ENCODE measurements at regions not wholly inside any gene's neighbourhood (a gene's known extent, or its start where the extent isn't known, plus 50 kb on each side); places are given as distances from the start of the nearest gene placed in this dataset.
"Not testable (repeated sequence)": the region's sequence is repeated elsewhere in the genome, so short reads cannot be mapped to it uniquely, and the experiment has no call there.

DNA sequence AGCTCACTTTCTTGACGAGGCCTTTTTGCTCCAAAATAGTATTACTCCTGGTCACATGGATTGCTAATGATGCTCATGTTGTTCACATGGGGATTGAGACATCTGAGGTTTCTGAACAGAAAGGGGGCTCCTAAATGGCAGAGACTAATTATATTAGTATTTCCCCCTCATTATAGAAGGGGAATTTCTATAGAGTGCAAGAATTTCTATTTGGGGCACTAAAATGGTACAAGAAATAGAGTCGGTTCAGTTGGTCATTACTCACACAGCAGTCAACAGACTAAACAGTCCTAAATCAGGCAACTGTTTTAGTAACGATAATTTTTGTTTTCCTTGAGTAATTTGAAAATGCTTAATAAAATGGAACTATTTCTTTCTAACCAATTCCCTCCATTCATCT is 108.9 kb downstream of the DACT1 start:
- H3K27me3 Mint-ChIP-seq (ENCODE audit: insufficient read depth, low read depth) = peaks cover 4% of the 10 kb centered on the region
- no peaks in the 10 kb centered on the region for H3K79me2 ChIP-seq (ENCODE audit: low read depth)
- no peaks in the 10 kb centered on the region for H3K36me3 Mint-ChIP-seq
- H3K27ac Mint-ChIP-seq = no peak overlapping the region
- no peaks in the 10 kb centered on the region for H4K20me1 ChIP-seq (ENCODE audit: low read depth)
- H3K4me3 ChIP-seq = no peak overlapping the region
- no peak overlapping the region for H3K4me2 ChIP-seq
- H3F3A ChIP-seq (ENCODE audit: low read depth) = no peaks in the 10 kb centered on the region
- no peaks in the 10 kb centered on the region for H3K36me3 ChIP-seq
- no peak for DNase-seq (ENCODE audit: low spot score)
- no peak overlapping the region for H3K27ac ChIP-seq
- H3K4me3 Mint-ChIP-seq = no peak overlapping the region
- peaks cover 27% of the 10 kb centered on the region for H3K4me1 Mint-ChIP-seq
- no peaks in the 10 kb centered on the region for H3K9me3 ChIP-seq (ENCODE audit: low read depth)
- no peak overlapping the region for H2AFZ ChIP-seq (replicated peaks)
- TF ChIP-seq, protein P1, sequence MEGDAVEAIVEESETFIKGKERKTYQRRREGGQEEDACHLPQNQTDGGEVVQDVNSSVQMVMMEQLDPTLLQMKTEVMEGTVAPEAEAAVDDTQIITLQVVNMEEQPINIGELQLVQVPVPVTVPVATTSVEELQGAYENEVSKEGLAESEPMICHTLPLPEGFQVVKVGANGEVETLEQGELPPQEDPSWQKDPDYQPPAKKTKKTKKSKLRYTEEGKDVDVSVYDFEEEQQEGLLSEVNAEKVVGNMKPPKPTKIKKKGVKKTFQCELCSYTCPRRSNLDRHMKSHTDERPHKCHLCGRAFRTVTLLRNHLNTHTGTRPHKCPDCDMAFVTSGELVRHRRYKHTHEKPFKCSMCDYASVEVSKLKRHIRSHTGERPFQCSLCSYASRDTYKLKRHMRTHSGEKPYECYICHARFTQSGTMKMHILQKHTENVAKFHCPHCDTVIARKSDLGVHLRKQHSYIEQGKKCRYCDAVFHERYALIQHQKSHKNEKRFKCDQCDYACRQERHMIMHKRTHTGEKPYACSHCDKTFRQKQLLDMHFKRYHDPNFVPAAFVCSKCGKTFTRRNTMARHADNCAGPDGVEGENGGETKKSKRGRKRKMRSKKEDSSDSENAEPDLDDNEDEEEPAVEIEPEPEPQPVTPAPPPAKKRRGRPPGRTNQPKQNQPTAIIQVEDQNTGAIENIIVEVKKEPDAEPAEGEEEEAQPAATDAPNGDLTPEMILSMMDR (IDR thresholded peaks at IDR 0.05) = no peak
- TF ChIP-seq EZH2phosphoT487 (IDR thresholded peaks at IDR 0.05) (no peak), EZH2 (IDR thresholded peaks at IDR 0.05) (no peak)
- H3K4me1 ChIP-seq = peaks cover 17% of the 10 kb centered on the region
- H3K9ac ChIP-seq = no peak overlapping the region
- H3K9me3 Mint-ChIP-seq = no peaks in the 10 kb centered on the region
- H3K27me3 ChIP-seq = no peaks in the 10 kb centered on the region

GRCh38 chr14:58747181-58747580 is 109.4 kb downstream of the DACT1 start:
- H3K27ac ChIP-seq = no peak overlapping the region
- H4K20me1 ChIP-seq (ENCODE audit: low read depth) = no peaks in the 10 kb centered on the region
- H3K4me1 ChIP-seq = peaks cover 17% of the 10 kb centered on the region
- no peak for TF ChIP-seq EZH2 (IDR thresholded peaks at IDR 0.05)
- TF ChIP-seq, protein P1 (IDR thresholded peaks at IDR 0.05) = no peak
- TF ChIP-seq EZH2phosphoT487 (IDR thresholded peaks at IDR 0.05) = no peak
- no peak overlapping the region for H2AFZ ChIP-seq (replicated peaks)
- Mint-ChIP-seq H3K4me1 (peaks cover 27% of the 10 kb centered on the region), H3K4me3 (no peak overlapping the region), H3K27ac (no peak overlapping the region), H3K36me3 (no peaks in the 10 kb centered on the region), H3K27me3 (ENCODE audit: insufficient read depth, low read depth) (peaks cover 4% of the 10 kb centered on the region), H3K9me3 (no peaks in the 10 kb centered on the region)
- H3K79me2 ChIP-seq (ENCODE audit: low read depth) = no peaks in the 10 kb centered on the region
- no peak for DNase-seq (ENCODE audit: low spot score)
- H3K4me3 ChIP-seq = no peak overlapping the region
- no peak overlapping the region for H3K4me2 ChIP-seq
- H3K9ac ChIP-seq = no peak overlapping the region
- no peaks in the 10 kb centered on the region for H3K27me3 ChIP-seq
- H3F3A ChIP-seq (ENCODE audit: low read depth) = no peaks in the 10 kb centered on the region
- H3K9me3 ChIP-seq (ENCODE audit: low read depth) = no peaks in the 10 kb centered on the region
- no peaks in the 10 kb centered on the region for H3K36me3 ChIP-seq

- not testable (repeated sequence) for H3K4me2 ChIP-seq; H3K9me3 Mint-ChIP-seq; H3F3A ChIP-seq (ENCODE audit: low read depth); DNase-seq (ENCODE audit: low spot score); H3K4me3 ChIP-seq; H3K27me3 Mint-ChIP-seq (ENCODE audit: insufficient read depth, low read depth); H3K27ac ChIP-seq; H2AFZ ChIP-seq (replicated peaks); H3K27me3 ChIP-seq; H4K20me1 ChIP-seq (ENCODE audit: low read depth); H3K9me3 ChIP-seq (ENCODE audit: low read depth); H3K27ac Mint-ChIP-seq; H3K4me3 Mint-ChIP-seq; H3K9ac ChIP-seq; H3K36me3 ChIP-seq; H3K36me3 Mint-ChIP-seq; H3K79me2 ChIP-seq (ENCODE audit: low read depth)
- peaks cover 17% of the 10 kb centered on the region for H3K4me1 ChIP-seq
- H3K4me1 Mint-ChIP-seq = peaks cover 26% of the 10 kb centered on the region
These were observed 110.5 kb downstream of the DACT1 start for GRCh38 chr14:58748251-58748650.

- H4K20me1 ChIP-seq (ENCODE audit: low read depth) = no peaks in the 10 kb centered on the region
- DNase-seq (ENCODE audit: low spot score) = no peak
- no peaks in the 10 kb centered on the region for H3K79me2 ChIP-seq (ENCODE audit: low read depth)
- H3K36me3 ChIP-seq = no peaks in the 10 kb centered on the region
- H3K4me3 ChIP-seq = no peak overlapping the region
- no peak overlapping the region for H3K4me3 Mint-ChIP-seq
- peaks cover 17% of the 10 kb centered on the region for H3K4me1 ChIP-seq
- H3K27ac Mint-ChIP-seq = no peak overlapping the region
- TF ChIP-seq, protein P1 (IDR thresholded peaks at IDR 0.05) = no peak
- TF ChIP-seq EZH2 (IDR thresholded peaks at IDR 0.05) = no peak
- TF ChIP-seq EZH2phosphoT487 (IDR thresholded peaks at IDR 0.05) = no peak
- no peak overlapping the region for H3K27ac ChIP-seq
- no peaks in the 10 kb centered on the region for H3K9me3 Mint-ChIP-seq
- no peaks in the 10 kb centered on the region for H3K9me3 ChIP-seq (ENCODE audit: low read depth)
- peaks cover 19% of the 10 kb centered on the region for H3K4me1 Mint-ChIP-seq
- no peaks in the 10 kb centered on the region for H3F3A ChIP-seq (ENCODE audit: low read depth)
- no peak overlapping the region for H2AFZ ChIP-seq (replicated peaks)
- no peaks in the 10 kb centered on the region for H3K27me3 ChIP-seq
- H3K9ac ChIP-seq = no peak overlapping the region
- no peaks in the 10 kb centered on the region for H3K36me3 Mint-ChIP-seq
- H3K27me3 Mint-ChIP-seq (ENCODE audit: insufficient read depth, low read depth) = peaks cover 4% of the 10 kb centered on the region
- no peak overlapping the region for H3K4me2 ChIP-seq
These were observed 111.4 kb downstream of the DACT1 start for GRCh38 chr14:58749066-58749669.

Data from neural progenitor cell (in vitro differentiated cells).